Panc1 (cell line): ENCODE measurements at regions not wholly inside any gene's neighbourhood (a gene's known extent, or its start where the extent isn't known, plus 50 kb on each side); places are given as distances from the start of the nearest gene placed in this dataset.

Experiments used
- ATAC-seq: fragments of 200-7000 bp; cut with Tn5 transposase; 2 replicates; pipeline ENCODE4 v1.9.1; 2020; ENCODE audit warnings: mild to moderate bottlenecking, moderate library complexity
- BruUV-seq: library from RNA; stranded (reverse); fragments of 400-500 nt; replicated peaks from 2 replicates; lab custom pipeline; 2021; lab: Mats Ljungman, UMichigan
- CTCF ChIA-PET: fragments of 300-600 bp; sonication (Branson Sonifier 250); formaldehyde crosslinking; loops from one replicate; lab custom pipeline; 2022; ENCODE audit warnings: antibody characterized with exemption; lab: Charles Lee
- POLR2A ChIA-PET: fragments of 300-600 bp; sonication (Branson Sonifier 250); formaldehyde crosslinking; loops from one replicate; lab custom pipeline; 2022; ENCODE audit warnings: antibody characterized with exemption; lab: Charles Lee
- DNase-seq: peaks from one replicate; pipeline ENCODE4 v3.0.0-alpha.2; 2010; ENCODE audit warnings: low read depth, low spot score
- H3K27ac ChIP-seq: 2 replicates; pipeline ENCODE4 v1.5.1; 2011; ENCODE audit warnings: mild to moderate bottlenecking, low read length, inconsistent platforms
- H3K27me3 ChIP-seq: fragments of 200-500 bp; sonication (Bioruptor generic); 2 replicates; pipeline ENCODE4 v1.6.0; 2014; ENCODE audit warnings: low read length, inconsistent platforms; ENCODE audit not compliant: control insufficient read depth, insufficient read depth
- H3K36me3 ChIP-seq: fragments of 200-500 bp; sonication (Bioruptor generic); 2 replicates; pipeline ENCODE4 v1.5.1; 2014; ENCODE audit warnings: inconsistent platforms, mild to moderate bottlenecking, low read length, moderate library complexity; ENCODE audit not compliant: control insufficient read depth, insufficient read depth
- H3K4me1 ChIP-seq: 2 replicates; pipeline ENCODE4 v1.5.1; 2011; ENCODE audit warnings: inconsistent platforms, mild to moderate bottlenecking, low read length, moderate library complexity; ENCODE audit not compliant: control insufficient read depth, insufficient read depth
- H3K4me3 ChIP-seq, 2 experiments: 2 replicates each; pipeline ENCODE4 v1.5.1; 2011 to 2012; ENCODE audit warnings: low read depth in 2 of 2, low read length in 2 of 2, mild to moderate bottlenecking in 2 of 2, inconsistent platforms in 1 of 2, moderate library complexity in 1 of 2
- H3K9me3 ChIP-seq: fragments of 200-500 bp; sonication (Bioruptor generic); 2 replicates; pipeline ENCODE4 v1.5.1; 2014; ENCODE audit warnings: low read depth, mild to moderate bottlenecking, inconsistent platforms, low read length, moderate library complexity; ENCODE audit not compliant: control insufficient read depth, insufficient read depth
- CTCF ChIP-seq: fragments of 450-650 bp; IDR thresholded peaks from 2 replicates; pipeline ENCODE4 v1.5.1; 2017; ENCODE audit warnings: mild to moderate bottlenecking
- POLR2AphosphoS5 ChIP-seq: IDR thresholded peaks from 2 replicates; pipeline ENCODE4 v1.6.1; 2012; ENCODE audit warnings: mild to moderate bottlenecking, low read depth, low read length, moderate library complexity
- REST ChIP-seq, 2 experiments: IDR thresholded peaks; 2 replicates each; pipeline ENCODE4 v1.6.1; 2011 to 2012; ENCODE audit warnings: low read depth in 2 of 2, control low read depth in 1 of 2, low read length in 1 of 2, mild to moderate bottlenecking in 1 of 2, moderate library complexity in 1 of 2; ENCODE audit not compliant: insufficient read depth in 1 of 2
- SIN3A ChIP-seq: IDR thresholded peaks from 2 replicates; pipeline ENCODE4 v1.6.1; 2012; ENCODE audit warnings: low read depth, mild to moderate bottlenecking, low read length, moderate library complexity, borderline replicate concordance; ENCODE audit not compliant: insufficient read depth
- TCF7L2 ChIP-seq: IDR thresholded peaks from 2 replicates; pipeline ENCODE4 v1.6.1; 2011; ENCODE audit warnings: mild to moderate bottlenecking, low read depth, low read length, inconsistent platforms
- in situ Hi-C: cut with HindIII; loops from 2 replicates; pipeline ENCODE4 v1.10.0; 2016; ENCODE audit warnings: low sequenced_read_pairs, low pct_unique_long_range_greater_than_20kb
- intact Hi-C: fragments of 100-400 bp; cut with micrococcal nuclease; formaldehyde crosslinking; loops from one replicate; pipeline ENCODE4 v1.10.0; 2022; ENCODE audit not compliant: unreplicated experiment

- in situ Hi-C loops: no loop called here
- POLR2A ChIA-PET: no interaction called here
Observed at GRCh38 chr13:99835442-99835841, 136.1 kb downstream of the ZIC5 start.

GRCh38 chr13:99834246-99834645, 137.3 kb downstream of the ZIC5 start:
- no peak for DNase-seq
- intact Hi-C loops: no loop called here

More at GRCh38 chr13:99835442-99835841, 136.1 kb downstream of the ZIC5 start:
- no peak overlapping the region for H3K4me3 ChIP-seq
- no peaks in the 10 kb centered on the region for H3K36me3 ChIP-seq
- TF ChIP-seq REST (IDR thresholded peaks at IDR 0.05; ENCODE audit: insufficient read depth in 1 of 2, low read depth in 2 of 2, low read length in 1 of 2): no peak
- TF ChIP-seq CTCF: no peak
- no peak for TF ChIP-seq SIN3A
- no peak for TF ChIP-seq TCF7L2
- no peak for TF ChIP-seq POLR2AphosphoS5
- no peak for DNase-seq
- no peaks in the 10 kb centered on the region for H3K27me3 ChIP-seq
- BruUV-seq: no TSS peak
- no peaks in the 10 kb centered on the region for H3K9me3 ChIP-seq
- H3K4me1 ChIP-seq: no peaks in the 10 kb centered on the region
- CTCF ChIA-PET: no interaction called here
- H3K27ac ChIP-seq: no peak overlapping the region
- intact Hi-C loops: no loop called here
- no peak for ATAC-seq

More at GRCh38 chr13:99834246-99834645, 137.3 kb downstream of the ZIC5 start:
- CTCF ChIA-PET: no interaction called here
- Histone ChIP-seq H3K27ac (no peak overlapping the region), H3K36me3 (no peaks in the 10 kb centered on the region), H3K9me3 (no peaks in the 10 kb centered on the region), H3K27me3 (no peaks in the 10 kb centered on the region), H3K4me1 (no peaks in the 10 kb centered on the region), H3K4me3 (no peak overlapping the region)
- POLR2A ChIA-PET: no interaction called here
- TF ChIP-seq CTCF (no peak), POLR2AphosphoS5 (no peak), TCF7L2 (no peak), SIN3A (no peak), REST (IDR thresholded peaks at IDR 0.05; ENCODE audit: insufficient read depth in 1 of 2, low read depth in 2 of 2, low read length in 1 of 2) (no peak)
- BruUV-seq: no TSS peak
- ATAC-seq: no peak
- in situ Hi-C loops: no loop called here
